ENCODE measurements at regions not wholly inside any gene's neighbourhood (a gene's known extent, or its start where the extent isn't known, plus 50 kb on each side); places are given as distances from the start of the nearest gene placed in this dataset.

DNA sequence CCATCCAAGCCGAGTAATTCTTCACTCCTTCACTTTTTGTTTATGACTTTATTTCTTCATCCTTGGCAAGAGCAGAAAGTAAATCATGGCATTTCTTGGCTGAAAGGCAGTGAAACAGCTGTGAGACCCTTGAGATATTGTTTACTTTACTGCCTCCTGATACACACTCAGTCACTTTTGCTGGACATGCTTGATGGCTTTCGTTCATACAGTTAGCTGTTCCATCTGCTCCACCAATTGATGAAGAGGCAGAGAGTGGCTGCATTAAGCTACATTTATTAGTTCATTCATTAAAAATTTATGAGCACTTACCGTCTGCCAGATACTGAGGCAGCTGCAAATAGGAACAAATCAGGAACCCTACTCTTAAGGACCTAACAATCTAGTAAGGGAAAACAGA lies 184.4 kb upstream of the OR13F1 start:
- no peak for TF ChIP-seq POLR2A (IDR thresholded peaks at IDR 0.05; ENCODE audit: low read depth, low read length)
- TF ChIP-seq POLR2AphosphoS5 (IDR thresholded peaks at IDR 0.05; ENCODE audit: low read depth, low read length) = no peak
- no peak for TF ChIP-seq SPI1 (IDR thresholded peaks at IDR 0.05; ENCODE audit: low read depth, low read length)
- no peak for TF ChIP-seq TAF1 (IDR thresholded peaks at IDR 0.05; ENCODE audit: low read depth, low read length)

Data from GM12891 (cell line).